ENCODE measurements at regions not wholly inside any gene's neighbourhood (a gene's known extent, or its start where the extent isn't known, plus 50 kb on each side); places are given as distances from the start of the nearest gene placed in this dataset.
"Not testable (repeated sequence)": the region's sequence is repeated elsewhere in the genome, so short reads cannot be mapped to it uniquely, and the experiment has no call there.

- DNase-seq (ENCODE audit: low read depth) = peak; percentile 57
Observed at GRCh38 chr21:35319684-35320283, 270.7 kb upstream of the RUNX1 start.

- peak; percentile 44 for DNase-seq (ENCODE audit: low read depth)
Observed at GRCh38 chr21:35316933-35317332, 267.8 kb upstream of the RUNX1 start.

- DNase-seq (ENCODE audit: low read depth) = no peak
Observed at GRCh38 chr21:35316456-35316855, 267.4 kb upstream of the RUNX1 start.

GRCh38 chr21:35314857-35315582 lies 265.9 kb upstream of the RUNX1 start:
- no peak for DNase-seq (ENCODE audit: low read depth)

- DNase-seq (ENCODE audit: low read depth) = no peak
Observed at GRCh38 chr21:35311985-35312384, 262.9 kb upstream of the RUNX1 start.

- DNase-seq (ENCODE audit: low read depth) = no peak
Observed at GRCh38 chr21:35309316-35309715, 260.2 kb upstream of the RUNX1 start.

GRCh38 chr21:35303085-35303484 lies 254.0 kb upstream of the RUNX1 start:
- peak; percentile 98 for DNase-seq (ENCODE audit: low read depth)

GRCh38 chr21:35298757-35299156 lies 249.7 kb upstream of the RUNX1 start:
- DNase-seq (ENCODE audit: low read depth) = no peak

- DNase-seq (ENCODE audit: low read depth) = no peak
Observed at GRCh38 chr21:35297665-35298064, 248.6 kb upstream of the RUNX1 start.

GRCh38 chr21:35294231-35294898 lies 245.3 kb upstream of the RUNX1 start:
- DNase-seq (ENCODE audit: low read depth) = peak; percentile 68

GRCh38 chr21:35291973-35292627 lies 243.0 kb upstream of the RUNX1 start:
- peak; percentile 64 for DNase-seq (ENCODE audit: low read depth)

- DNase-seq (ENCODE audit: low read depth) = peak; percentile 28
Observed at GRCh38 chr21:35291034-35291433, 241.9 kb upstream of the RUNX1 start.

GRCh38 chr21:35288238-35288637 lies 239.1 kb upstream of the RUNX1 start:
- no peak for DNase-seq (ENCODE audit: low read depth)

GRCh38 chr21:35284199-35284598 lies 235.1 kb upstream of the RUNX1 start:
- peak; percentile 80 for DNase-seq (ENCODE audit: low read depth)

- DNase-seq (ENCODE audit: low read depth) = no peak
Observed at GRCh38 chr21:35282944-35283343, 233.8 kb upstream of the RUNX1 start.

GRCh38 chr21:35281956-35282355 lies 232.9 kb upstream of the RUNX1 start:
- no peak for DNase-seq (ENCODE audit: low read depth)

- no peak for DNase-seq (ENCODE audit: low read depth)
Observed at GRCh38 chr21:35280231-35280630, 231.1 kb upstream of the RUNX1 start.

- DNase-seq (ENCODE audit: low read depth) = peak; percentile 87
Observed at GRCh38 chr21:35275776-35276175, 226.7 kb upstream of the RUNX1 start.

GRCh38 chr21:35274923-35275322 lies 225.8 kb upstream of the RUNX1 start:
- no peak for DNase-seq (ENCODE audit: low read depth)

GRCh38 chr21:35274090-35274489 lies 225.0 kb upstream of the RUNX1 start:
- DNase-seq (ENCODE audit: low read depth) = no peak

GRCh38 chr21:35273333-35273732 lies 224.2 kb upstream of the RUNX1 start:
- no peak for DNase-seq (ENCODE audit: low read depth)

- DNase-seq (ENCODE audit: low read depth) = not testable (repeated sequence)
Observed at GRCh38 chr21:35271344-35272118, 222.4 kb upstream of the RUNX1 start.

All from M059J (cell line).